ENCODE measurements at regions not wholly inside any gene's neighbourhood (a gene's known extent, or its start where the extent isn't known, plus 50 kb on each side); places are given as distances from the start of the nearest gene placed in this dataset.

- TF ChIP-seq PAXIP1 (CRISPR knock-in tag; conservative IDR thresholded peaks at IDR 0.05) (peak; percentile 25; the same call in 1 of the 2 replicates), POLR2G (IDR thresholded peaks at IDR 0.05; ENCODE audit: low read depth, low read length) (no peak), CBFB (CRISPR knock-in tag; IDR thresholded peaks at IDR 0.05) (peak; percentile 92), SOX13 (IDR thresholded peaks at IDR 0.05) (no peak), SOX13 (CRISPR knock-in tag; conservative IDR thresholded peaks at IDR 0.05 in 1 of 2, IDR thresholded peaks at IDR 0.05 in 1 of 2) (peak in 1 of 2 experiments; percentile 67; a peak in 2 of 4 replicates), FOXA1 (IDR thresholded peaks at IDR 0.05) (no peak), FOXA1 (CRISPR knock-in tag; IDR thresholded peaks at IDR 0.05) (peak; percentile 95), MAX (IDR thresholded peaks at IDR 0.05) (peak; percentile 24; the same call in 1 of the 2 replicates), YEATS4 (CRISPR knock-in tag; IDR thresholded peaks at IDR 0.05; ENCODE audit: borderline replicate concordance) (no peak), ZNF724P (CRISPR knock-in tag; IDR thresholded peaks at IDR 0.05; ENCODE audit: borderline replicate concordance) (no peak), ZNF260 (CRISPR knock-in tag; IDR thresholded peaks at IDR 0.05; ENCODE audit: borderline replicate concordance, low read depth) (no peak), HDAC2 (CRISPR knock-in tag; IDR thresholded peaks at IDR 0.05) (peak; percentile 59), ZBTB33 (CRISPR knock-in tag; IDR thresholded peaks at IDR 0.05) (peak; percentile 40; the same call in 1 of the 2 replicates), CSRNP2 (CRISPR knock-in tag; conservative IDR thresholded peaks at IDR 0.05; ENCODE audit: low read depth) (no peak)
Observed at GRCh38 chr3:197355713-197356112, 57.3 kb upstream of the DLG1 start (continued).

Data from HepG2 (cell line).